Calu3 (cell line): ENCODE measurements at regions not wholly inside any gene's neighbourhood (a gene's known extent, or its start where the extent isn't known, plus 50 kb on each side); places are given as distances from the start of the nearest gene placed in this dataset.

Source experiments
- BruUV-seq: library from RNA; stranded (reverse); fragments of 400-500 nt; replicated peaks from 2 replicates; lab custom pipeline; 2021; lab: Mats Ljungman, UMichigan
- CTCF ChIA-PET: fragments of 300-600 bp; sonication (Branson Sonifier 250); formaldehyde crosslinking; loops from one replicate; lab custom pipeline; 2022; ENCODE audit warnings: antibody characterized with exemption; lab: Charles Lee
- DNase-seq: peaks from one replicate; pipeline ENCODE4 v3.0.0; 2022
- H3K27ac Mint-ChIP-seq: one replicate; pipeline ENCODE4 v1.8.0; 2022; ENCODE audit warnings: mixed read lengths; ENCODE audit not compliant: unreplicated experiment
- H3K27me3 Mint-ChIP-seq: one replicate; pipeline ENCODE4 v1.8.0; 2022; ENCODE audit warnings: mixed read lengths; ENCODE audit not compliant: unreplicated experiment
- H3K36me3 Mint-ChIP-seq: one replicate; pipeline ENCODE4 v1.8.0; 2022; ENCODE audit warnings: mild to moderate bottlenecking, moderate library complexity, mixed read lengths; ENCODE audit not compliant: insufficient read depth, unreplicated experiment
- H3K4me1 Mint-ChIP-seq: one replicate; pipeline ENCODE4 v1.8.0; 2022; ENCODE audit warnings: mild to moderate bottlenecking, low read depth, mixed read lengths; ENCODE audit not compliant: unreplicated experiment
- H3K4me3 Mint-ChIP-seq: one replicate; pipeline ENCODE4 v1.8.0; 2022; ENCODE audit warnings: mild to moderate bottlenecking, low read depth, moderate library complexity, mixed read lengths; ENCODE audit not compliant: unreplicated experiment
- H3K9me3 Mint-ChIP-seq: one replicate; pipeline ENCODE4 v1.8.0; 2022; ENCODE audit warnings: low read depth, mixed read lengths; ENCODE audit not compliant: unreplicated experiment
- intact Hi-C: fragments of 100-400 bp; cut with micrococcal nuclease; formaldehyde crosslinking; loops from one replicate; pipeline ENCODE4 v1.10.0; 2022; ENCODE audit not compliant: unreplicated experiment
- TF ChIP-seq, protein P1 (sequence below): fragments of 200-600 bp; IDR thresholded peaks from one replicate; pipeline ENCODE4 v1.8.0; 2022; ENCODE audit warnings: antibody characterized with exemption; ENCODE audit not compliant: unreplicated experiment

DNA sequence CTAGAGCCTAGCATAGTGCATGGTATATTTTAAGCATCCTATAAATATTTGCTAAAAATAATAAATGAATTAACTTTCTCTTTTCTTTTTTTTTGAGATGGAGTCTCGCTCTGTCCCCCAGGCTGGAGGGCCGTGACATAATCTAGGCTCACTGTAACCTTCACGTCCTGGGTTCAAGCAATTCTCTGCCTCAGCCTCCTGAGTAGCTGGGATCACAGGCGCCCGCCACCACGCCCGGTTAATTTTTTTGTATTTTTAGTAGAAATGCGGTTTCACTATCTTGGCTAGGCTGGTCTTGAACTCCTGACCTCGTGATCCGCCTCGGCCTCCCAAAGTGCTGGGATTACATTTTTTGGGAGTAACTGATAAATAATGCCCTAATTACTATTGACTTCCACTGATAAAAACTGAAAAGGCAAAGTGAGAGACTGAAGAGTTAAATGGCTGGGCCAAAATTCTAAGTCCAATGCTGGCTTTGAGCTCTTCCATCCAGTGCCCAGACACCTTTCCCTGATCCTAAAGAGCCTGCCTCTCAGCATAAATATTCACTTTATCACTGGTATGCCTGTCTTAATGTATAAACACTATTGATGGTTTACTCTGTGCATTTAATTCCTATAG is 213.0 kb upstream of the KRR1 start:
- peaks cover 67% of the 10 kb centered on the region for H3K4me1 Mint-ChIP-seq
- no TSS peak for BruUV-seq
- intact Hi-C loops = loop anchor here (5.0 kb wide), 2 partner anchors 253 to 298 kb away; no protein-coding TSS in a partner anchor
- no peak overlapping the region for H3K4me3 Mint-ChIP-seq
- peak overlapping the region; percentile 76 for H3K27ac Mint-ChIP-seq
- no peaks in the 10 kb centered on the region for H3K27me3 Mint-ChIP-seq
- H3K9me3 Mint-ChIP-seq = no peaks in the 10 kb centered on the region
- TF ChIP-seq, protein P1, sequence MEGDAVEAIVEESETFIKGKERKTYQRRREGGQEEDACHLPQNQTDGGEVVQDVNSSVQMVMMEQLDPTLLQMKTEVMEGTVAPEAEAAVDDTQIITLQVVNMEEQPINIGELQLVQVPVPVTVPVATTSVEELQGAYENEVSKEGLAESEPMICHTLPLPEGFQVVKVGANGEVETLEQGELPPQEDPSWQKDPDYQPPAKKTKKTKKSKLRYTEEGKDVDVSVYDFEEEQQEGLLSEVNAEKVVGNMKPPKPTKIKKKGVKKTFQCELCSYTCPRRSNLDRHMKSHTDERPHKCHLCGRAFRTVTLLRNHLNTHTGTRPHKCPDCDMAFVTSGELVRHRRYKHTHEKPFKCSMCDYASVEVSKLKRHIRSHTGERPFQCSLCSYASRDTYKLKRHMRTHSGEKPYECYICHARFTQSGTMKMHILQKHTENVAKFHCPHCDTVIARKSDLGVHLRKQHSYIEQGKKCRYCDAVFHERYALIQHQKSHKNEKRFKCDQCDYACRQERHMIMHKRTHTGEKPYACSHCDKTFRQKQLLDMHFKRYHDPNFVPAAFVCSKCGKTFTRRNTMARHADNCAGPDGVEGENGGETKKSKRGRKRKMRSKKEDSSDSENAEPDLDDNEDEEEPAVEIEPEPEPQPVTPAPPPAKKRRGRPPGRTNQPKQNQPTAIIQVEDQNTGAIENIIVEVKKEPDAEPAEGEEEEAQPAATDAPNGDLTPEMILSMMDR = no peak
- CTCF ChIA-PET = interaction anchor here (0.6 kb wide), 1 partner anchor 1912 kb away, joined by 3 read pairs; no protein-coding TSS in a partner anchor
- peaks cover 15% of the 10 kb centered on the region for H3K36me3 Mint-ChIP-seq
- no peak for DNase-seq

DNA sequence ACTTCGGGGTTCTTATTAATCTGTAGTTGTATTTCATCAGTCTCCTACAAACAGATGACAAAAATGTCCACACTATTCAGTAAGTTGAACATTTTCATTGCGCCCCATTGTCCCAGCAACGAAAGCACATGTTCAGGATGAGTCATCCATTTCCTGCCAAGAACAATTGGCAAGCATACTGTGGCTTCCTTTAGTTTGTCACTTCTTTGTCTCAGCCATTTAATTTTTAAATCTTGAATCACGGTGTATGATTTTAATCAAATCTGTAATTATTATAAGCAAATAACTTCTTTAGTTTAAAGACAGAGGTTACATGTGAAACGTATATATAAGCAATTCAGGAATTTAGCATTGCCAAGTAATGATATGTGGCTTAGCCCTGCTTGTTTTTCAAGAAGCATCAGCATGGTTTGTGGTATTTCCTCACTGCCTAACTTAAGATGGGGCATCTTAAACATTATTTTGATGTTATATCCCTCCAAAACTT is 211.3 kb upstream of the KRR1 start:
- intact Hi-C loops = loop anchor here (2.0 to 5.0 kb wide), 3 partner anchors 84 to 300 kb away; no protein-coding TSS in a partner anchor
- Mint-ChIP-seq H3K4me3 (peak overlapping the region; percentile 3), H3K27me3 (no peaks in the 10 kb centered on the region), H3K36me3 (peaks cover 15% of the 10 kb centered on the region), H3K27ac (peak overlapping the region; percentile 94), H3K4me1 (peaks cover 64% of the 10 kb centered on the region), H3K9me3 (no peaks in the 10 kb centered on the region)
- CTCF ChIA-PET = no interaction called here
- BruUV-seq = no TSS peak
- DNase-seq = peak; percentile 48
- TF ChIP-seq, protein P1 = no peak

DNA sequence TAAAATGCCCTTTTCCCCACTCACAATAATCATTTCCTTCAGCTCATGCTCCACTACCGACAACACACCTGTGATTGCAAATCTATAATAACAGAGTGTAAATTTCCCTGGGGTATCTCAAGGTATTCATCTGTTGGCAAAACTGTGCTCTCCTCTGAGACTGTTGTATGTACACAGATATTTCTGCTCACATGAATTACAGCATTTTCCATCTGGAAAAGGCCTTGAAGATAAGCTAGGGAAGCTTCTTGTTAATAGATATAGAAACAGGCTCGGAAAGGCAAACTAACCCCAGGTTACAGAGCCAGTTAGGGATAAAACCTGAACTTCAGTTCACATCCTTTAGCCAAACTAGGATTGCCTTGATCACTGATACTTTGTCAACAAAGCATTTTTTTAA is 210.4 kb upstream of the KRR1 start:
- peaks cover 56% of the 10 kb centered on the region for H3K4me1 Mint-ChIP-seq
- no TSS peak for BruUV-seq
- no peaks in the 10 kb centered on the region for H3K9me3 Mint-ChIP-seq
- CTCF ChIA-PET = interaction anchor here (0.7 to 1.8 kb wide), 3 partner anchors 9 to 80 kb away, joined by 3 to 5 read pairs (median 3); no protein-coding TSS in a partner anchor
- no peak for DNase-seq
- H3K27ac Mint-ChIP-seq = peak overlapping the region; percentile 94
- TF ChIP-seq, protein P1 = no peak
- peaks cover 15% of the 10 kb centered on the region for H3K36me3 Mint-ChIP-seq
- H3K27me3 Mint-ChIP-seq = no peaks in the 10 kb centered on the region
- intact Hi-C loops = loop anchor here (2.0 to 5.0 kb wide), 3 partner anchors 83 to 301 kb away; no protein-coding TSS in a partner anchor
- no peak overlapping the region for H3K4me3 Mint-ChIP-seq

DNA sequence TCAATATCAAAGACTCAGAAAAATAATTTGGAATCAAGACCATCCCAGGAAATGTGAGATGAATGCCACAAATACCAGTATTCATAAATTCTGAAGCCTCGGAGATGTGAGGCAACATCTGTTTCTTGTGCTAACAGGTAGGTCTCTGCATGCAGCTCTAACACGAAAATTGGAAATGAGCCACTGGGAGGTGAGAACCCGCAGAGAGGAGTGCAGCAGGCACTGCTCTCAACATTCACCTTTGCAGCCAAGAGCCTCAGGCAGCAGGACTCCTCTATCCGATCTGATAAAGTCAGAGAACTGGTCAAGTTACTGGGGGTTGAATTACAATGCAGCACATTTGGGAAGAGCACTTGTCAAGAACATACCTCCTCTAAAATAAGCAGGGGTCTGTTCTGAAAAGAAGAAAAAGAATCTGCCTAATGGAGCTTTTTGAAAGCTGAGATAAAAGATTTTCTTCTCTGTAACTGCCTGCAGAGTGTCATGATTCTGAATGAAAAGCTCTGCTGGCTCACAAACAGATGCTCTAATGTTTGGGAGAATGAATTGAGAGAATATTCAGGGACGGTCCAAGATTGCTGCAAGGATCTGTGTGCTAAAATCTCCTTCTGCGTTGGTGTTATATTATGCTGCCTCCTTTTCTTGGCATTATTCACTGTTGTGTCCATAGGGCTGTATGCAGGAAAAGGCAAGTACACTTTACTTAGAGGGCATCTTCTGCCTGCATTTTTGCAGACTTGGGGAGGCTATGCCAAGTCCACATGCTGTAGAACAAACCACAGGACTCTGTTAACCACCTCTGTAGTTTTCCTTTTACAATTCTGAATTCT is 209.6 kb upstream of the KRR1 start:
- peak overlapping the region; percentile 94 for H3K27ac Mint-ChIP-seq

More for the DNA sequence above, 209.6 kb upstream of the KRR1 start:
- intact Hi-C loops = loop anchor here (5.0 kb wide), 2 partner anchors 256 to 301 kb away; no protein-coding TSS in a partner anchor
- BruUV-seq = no TSS peak
- H3K9me3 Mint-ChIP-seq = no peaks in the 10 kb centered on the region
- TF ChIP-seq, protein P1 = no peak
- CTCF ChIA-PET = interaction anchor here (0.6 to 1.8 kb wide), 4 partner anchors 8 to 109 kb away, joined by 3 to 5 read pairs (median 3); no protein-coding TSS in a partner anchor
- no peaks in the 10 kb centered on the region for H3K27me3 Mint-ChIP-seq
- H3K4me1 Mint-ChIP-seq = peaks cover 56% of the 10 kb centered on the region
- no peak for DNase-seq
- no peak overlapping the region for H3K4me3 Mint-ChIP-seq
- H3K36me3 Mint-ChIP-seq = peaks cover 15% of the 10 kb centered on the region
